ENCODE measurements at regions not wholly inside any gene's neighbourhood (a gene's known extent, or its start where the extent isn't known, plus 50 kb on each side); places are given as distances from the start of the nearest gene placed in this dataset.

GRCh38 chr15:61768131-61768530 lies 292.1 kb downstream of the VPS13C start:
- no peak for DNase-seq
- H3K27me3 Mint-ChIP-seq, result peaks cover 39% of the 10 kb centered on the region
- no peaks in the 10 kb centered on the region for H3K36me3 Mint-ChIP-seq
- ATAC-seq (ENCODE audit: low read depth in 2 of 2), result no peak
- H3K27ac Mint-ChIP-seq, result no peak overlapping the region
- no peak overlapping the region for H3K4me3 Mint-ChIP-seq
- Histone ChIP-seq H3K27ac (ENCODE audit: insufficient read depth, low read length, poor library complexity, severe bottlenecking) (no peak overlapping the region), H3K36me3 (ENCODE audit: control insufficient read depth, insufficient read depth, low read length) (no peaks in the 10 kb centered on the region), H3K9me3 (ENCODE audit: control insufficient read depth in 2 of 2, low read length in 2 of 2) (peaks cover 2 to 6% of the 10 kb centered on the region in 2 experiments), H3K4me3 (ENCODE audit: low read depth, low read length) (no peak overlapping the region), H3K27me3 (ENCODE audit: control insufficient read depth, insufficient read depth, low read length) (peaks cover 8% of the 10 kb centered on the region), H3K4me1 (ENCODE audit: control insufficient read depth, insufficient read depth, low read length, poor library complexity, severe bottlenecking) (no peaks in the 10 kb centered on the region)
- H3K9me3 Mint-ChIP-seq, result peaks cover 0 to 13% (median 5%) of the 10 kb centered on the region in 7 donors
- no peaks in the 10 kb centered on the region for H3K4me1 Mint-ChIP-seq

GRCh38 chr15:61764981-61765380 lies 295.3 kb downstream of the VPS13C start:
- peaks cover 0 to 5% (median 0%) of the 10 kb centered on the region in 7 donors for H3K9me3 Mint-ChIP-seq
- H3K27me3 Mint-ChIP-seq, result peaks cover 29% of the 10 kb centered on the region
- no peak overlapping the region for H3K27ac Mint-ChIP-seq
- Histone ChIP-seq H3K36me3 (ENCODE audit: control insufficient read depth, insufficient read depth, low read length) (no peaks in the 10 kb centered on the region), H3K4me1 (ENCODE audit: control insufficient read depth, insufficient read depth, low read length, poor library complexity, severe bottlenecking) (no peaks in the 10 kb centered on the region), H3K27ac (ENCODE audit: insufficient read depth, low read length, poor library complexity, severe bottlenecking) (no peak overlapping the region), H3K9me3 (ENCODE audit: control insufficient read depth in 2 of 2, low read length in 2 of 2) (no peaks in the 10 kb centered on the region), H3K4me3 (ENCODE audit: low read depth, low read length) (no peak overlapping the region), H3K27me3 (ENCODE audit: control insufficient read depth, insufficient read depth, low read length) (peaks cover 4% of the 10 kb centered on the region)
- no peak overlapping the region for H3K4me3 Mint-ChIP-seq
- DNase-seq (no peak), ATAC-seq (ENCODE audit: low read depth in 2 of 2) (no peak)
- no peaks in the 10 kb centered on the region for H3K4me1 Mint-ChIP-seq
- no peaks in the 10 kb centered on the region for H3K36me3 Mint-ChIP-seq

GRCh38 chr15:61764141-61764540 lies 296.1 kb downstream of the VPS13C start:
- no peak for DNase-seq
- peaks cover 28% of the 10 kb centered on the region for H3K27me3 Mint-ChIP-seq

DNA sequence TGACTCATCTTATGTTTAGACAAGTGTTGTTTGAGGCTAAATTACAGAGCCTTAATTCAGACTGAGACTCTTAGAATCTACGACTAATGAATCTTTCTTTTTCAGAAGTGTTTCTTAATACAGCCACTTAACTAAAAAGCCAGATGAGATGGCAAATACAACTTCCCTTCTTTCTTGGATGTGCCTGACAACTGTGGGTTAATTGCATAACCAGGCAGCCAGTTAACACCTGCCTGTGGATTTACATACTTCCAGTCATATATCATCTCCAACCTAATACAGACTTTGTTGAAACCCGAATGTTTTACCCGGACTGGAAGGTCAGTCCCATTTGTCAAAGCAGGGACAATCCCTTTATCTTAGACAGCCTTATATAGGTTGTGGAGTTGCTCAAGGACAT lies 297.6 kb downstream of the VPS13C start:
- H3K9me3 ChIP-seq (ENCODE audit: control insufficient read depth in 2 of 2, low read length in 2 of 2), result no peaks in the 10 kb centered on the region
- no peak overlapping the region for H3K27ac Mint-ChIP-seq
- H3K36me3 Mint-ChIP-seq, result no peaks in the 10 kb centered on the region

More at GRCh38 chr15:61764141-61764540, 296.1 kb downstream of the VPS13C start:
- Mint-ChIP-seq H3K4me3 (no peak overlapping the region), H3K27ac (no peak overlapping the region), H3K4me1 (no peaks in the 10 kb centered on the region), H3K9me3 (peaks cover 0 to 5% (median 0%) of the 10 kb centered on the region in 7 donors), H3K36me3 (no peaks in the 10 kb centered on the region)
- no peak overlapping the region for H3K4me3 ChIP-seq (ENCODE audit: low read depth, low read length)
- no peaks in the 10 kb centered on the region for H3K4me1 ChIP-seq (ENCODE audit: control insufficient read depth, insufficient read depth, low read length, poor library complexity, severe bottlenecking)
- H3K36me3 ChIP-seq (ENCODE audit: control insufficient read depth, insufficient read depth, low read length), result no peaks in the 10 kb centered on the region
- H3K9me3 ChIP-seq (ENCODE audit: control insufficient read depth in 2 of 2, low read length in 2 of 2), result no peaks in the 10 kb centered on the region
- H3K27ac ChIP-seq (ENCODE audit: insufficient read depth, low read length, poor library complexity, severe bottlenecking), result no peak overlapping the region
- ATAC-seq (ENCODE audit: low read depth in 2 of 2), result no peak
- H3K27me3 ChIP-seq (ENCODE audit: control insufficient read depth, insufficient read depth, low read length), result peaks cover 4% of the 10 kb centered on the region

GRCh38 chr15:61759639-61760038 lies 300.6 kb downstream of the VPS13C start:
- ATAC-seq (ENCODE audit: low read depth in 2 of 2), result no peak
- Mint-ChIP-seq H3K27me3 (peaks cover 15% of the 10 kb centered on the region), H3K4me1 (no peaks in the 10 kb centered on the region), H3K4me3 (no peak overlapping the region), H3K36me3 (no peaks in the 10 kb centered on the region), H3K9me3 (peaks cover 0 to 4% (median 0%) of the 10 kb centered on the region in 7 donors), H3K27ac (no peak overlapping the region)
- DNase-seq, result no peak
- H3K36me3 ChIP-seq (ENCODE audit: control insufficient read depth, insufficient read depth, low read length), result no peaks in the 10 kb centered on the region
- H3K9me3 ChIP-seq (ENCODE audit: control insufficient read depth in 2 of 2, low read length in 2 of 2), result no peaks in the 10 kb centered on the region
- no peak overlapping the region for H3K27ac ChIP-seq (ENCODE audit: insufficient read depth, low read length, poor library complexity, severe bottlenecking)
- no peak overlapping the region for H3K4me3 ChIP-seq (ENCODE audit: low read depth, low read length)
- no peaks in the 10 kb centered on the region for H3K4me1 ChIP-seq (ENCODE audit: control insufficient read depth, insufficient read depth, low read length, poor library complexity, severe bottlenecking)
- H3K27me3 ChIP-seq (ENCODE audit: control insufficient read depth, insufficient read depth, low read length), result no peaks in the 10 kb centered on the region

More for the DNA sequence above, 297.6 kb downstream of the VPS13C start:
- Histone ChIP-seq H3K27me3 (ENCODE audit: control insufficient read depth, insufficient read depth, low read length) (peaks cover 4% of the 10 kb centered on the region), H3K4me3 (ENCODE audit: low read depth, low read length) (no peak overlapping the region), H3K4me1 (ENCODE audit: control insufficient read depth, insufficient read depth, low read length, poor library complexity, severe bottlenecking) (no peaks in the 10 kb centered on the region), H3K27ac (ENCODE audit: insufficient read depth, low read length, poor library complexity, severe bottlenecking) (no peak overlapping the region), H3K36me3 (ENCODE audit: control insufficient read depth, insufficient read depth, low read length) (no peaks in the 10 kb centered on the region)
- no peak overlapping the region for H3K4me3 Mint-ChIP-seq
- H3K27me3 Mint-ChIP-seq, result peaks cover 23% of the 10 kb centered on the region
- DNase-seq (no peak), ATAC-seq (ENCODE audit: low read depth in 2 of 2) (no peak)
- no peaks in the 10 kb centered on the region for H3K4me1 Mint-ChIP-seq
- peaks cover 0 to 3% (median 0%) of the 10 kb centered on the region in 7 donors for H3K9me3 Mint-ChIP-seq

DNA sequence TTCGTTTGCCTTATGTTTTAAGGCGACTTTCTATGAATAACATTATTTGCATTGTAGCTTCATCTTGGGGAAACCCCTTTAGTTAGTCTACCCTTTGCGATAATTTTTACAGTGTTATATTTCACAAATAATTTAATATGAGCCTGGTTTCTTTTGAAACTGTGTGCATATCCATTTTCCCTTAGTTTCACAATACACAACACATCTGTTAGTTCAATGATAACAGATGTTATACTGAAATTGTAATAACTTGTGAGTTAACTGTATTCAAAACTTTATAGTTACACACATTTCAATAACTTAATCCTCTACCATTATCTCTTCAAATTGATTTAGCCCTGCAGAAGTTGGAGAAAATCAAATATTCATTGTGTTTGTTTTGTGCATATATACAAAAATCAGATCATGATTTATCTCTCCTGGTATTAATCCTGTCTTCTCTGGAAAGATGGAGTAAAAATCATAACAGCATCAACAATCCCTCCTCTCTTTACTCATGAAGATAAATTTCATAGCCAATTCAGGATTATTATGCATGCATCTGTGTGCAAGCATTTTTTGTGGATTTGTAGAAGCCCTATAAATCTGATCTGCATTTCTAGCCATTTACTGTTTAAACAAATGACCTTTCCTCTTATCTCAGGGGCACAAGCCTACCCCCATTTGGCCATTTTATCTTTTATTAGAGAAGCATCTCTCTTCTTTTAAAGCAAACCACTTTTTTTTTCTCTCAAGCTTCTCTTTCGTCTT lies 304.0 kb downstream of the VPS13C start:
- no peaks in the 10 kb centered on the region for H3K36me3 ChIP-seq (ENCODE audit: control insufficient read depth, insufficient read depth, low read length)
- Mint-ChIP-seq H3K36me3 (no peaks in the 10 kb centered on the region), H3K27ac (no peak overlapping the region), H3K4me3 (no peak overlapping the region), H3K4me1 (no peaks in the 10 kb centered on the region), H3K9me3 (peaks cover 0 to 4% (median 0%) of the 10 kb centered on the region in 7 donors), H3K27me3 (peaks cover 8% of the 10 kb centered on the region)
- DNase-seq (no peak), ATAC-seq (ENCODE audit: low read depth in 2 of 2) (no peak)
- no peak overlapping the region for H3K27ac ChIP-seq (ENCODE audit: insufficient read depth, low read length, poor library complexity, severe bottlenecking)
- no peak overlapping the region for H3K4me3 ChIP-seq (ENCODE audit: low read depth, low read length)
- no peaks in the 10 kb centered on the region for H3K9me3 ChIP-seq (ENCODE audit: control insufficient read depth in 2 of 2, low read length in 2 of 2)
- H3K27me3 ChIP-seq (ENCODE audit: control insufficient read depth, insufficient read depth, low read length), result no peaks in the 10 kb centered on the region
- H3K4me1 ChIP-seq (ENCODE audit: control insufficient read depth, insufficient read depth, low read length, poor library complexity, severe bottlenecking), result no peaks in the 10 kb centered on the region

GRCh38 chr15:61755467-61755866 lies 304.8 kb downstream of the VPS13C start:
- H3K27me3 Mint-ChIP-seq, result peaks cover 8% of the 10 kb centered on the region
- no peak for ATAC-seq (ENCODE audit: low read depth in 2 of 2)

More at GRCh38 chr15:61755467-61755866, 304.8 kb downstream of the VPS13C start:
- Histone ChIP-seq H3K27me3 (ENCODE audit: control insufficient read depth, insufficient read depth, low read length) (no peaks in the 10 kb centered on the region), H3K4me3 (ENCODE audit: low read depth, low read length) (no peak overlapping the region), H3K4me1 (ENCODE audit: control insufficient read depth, insufficient read depth, low read length, poor library complexity, severe bottlenecking) (no peaks in the 10 kb centered on the region), H3K9me3 (ENCODE audit: control insufficient read depth in 2 of 2, low read length in 2 of 2) (no peaks in the 10 kb centered on the region), H3K36me3 (ENCODE audit: control insufficient read depth, insufficient read depth, low read length) (no peaks in the 10 kb centered on the region), H3K27ac (ENCODE audit: insufficient read depth, low read length, poor library complexity, severe bottlenecking) (no peak overlapping the region)
- Mint-ChIP-seq H3K9me3 (peaks cover 0 to 4% (median 0%) of the 10 kb centered on the region in 7 donors), H3K4me1 (no peaks in the 10 kb centered on the region), H3K27ac (no peak overlapping the region), H3K4me3 (no peak overlapping the region), H3K36me3 (no peaks in the 10 kb centered on the region)
- no peak for DNase-seq

All from CD4-positive, CD25-positive, alpha-beta regulatory T cell (primary cell).